ENCODE measurements at regions not wholly inside any gene's neighbourhood (a gene's known extent, or its start where the extent isn't known, plus 50 kb on each side); places are given as distances from the start of the nearest gene placed in this dataset.

DNA sequence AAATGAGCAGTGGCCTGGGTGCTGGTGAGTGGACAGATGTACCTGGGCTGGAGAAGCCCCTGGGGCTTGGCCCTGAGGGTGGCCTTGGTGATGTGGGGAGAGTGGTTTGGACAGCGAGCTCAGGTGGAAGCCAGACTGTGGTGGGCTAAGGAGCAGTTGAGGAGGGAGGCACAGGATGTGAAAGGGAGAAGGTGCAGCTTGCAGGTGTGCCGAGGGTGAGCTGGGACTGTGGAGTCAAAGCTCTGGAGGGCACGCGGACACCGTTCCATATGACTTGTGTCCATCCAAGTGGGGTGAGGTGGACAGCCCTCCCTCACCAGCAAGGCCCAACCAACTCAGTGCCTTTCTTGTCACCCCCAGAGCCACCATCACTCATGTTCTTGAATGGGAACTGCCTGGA is 170.8 kb upstream of the ZNF267 start:
- no peak for ATAC-seq (ENCODE audit: low read depth)

DNA sequence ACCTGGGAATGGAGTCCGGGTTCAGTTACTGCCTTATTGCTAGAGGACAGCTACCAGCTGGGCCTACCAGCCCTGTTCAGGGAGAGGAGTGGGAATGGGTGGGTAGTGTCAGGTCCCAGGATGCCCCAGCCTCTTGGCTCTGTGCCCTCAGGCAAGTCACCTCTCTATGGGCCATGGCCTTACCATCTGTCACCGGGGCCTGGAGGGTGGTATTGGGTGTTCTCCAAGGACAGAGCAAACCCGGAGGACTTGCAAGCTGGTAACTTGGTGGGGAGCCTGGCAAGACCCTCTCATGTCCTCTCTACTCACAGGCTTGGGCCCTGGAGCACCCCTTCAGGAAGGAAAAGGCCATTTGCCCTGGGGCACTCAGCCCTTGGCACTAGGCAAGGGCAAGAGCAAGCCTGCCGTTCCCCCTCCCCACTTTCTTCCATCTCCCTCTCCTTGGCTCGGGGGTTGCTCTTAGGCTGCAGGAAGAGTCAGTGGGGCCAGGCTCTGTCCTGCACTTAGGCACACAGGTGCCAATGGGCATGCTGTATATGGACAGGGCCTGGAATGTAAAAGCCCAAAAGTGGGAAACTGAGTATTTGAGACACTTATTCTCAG is 170.0 kb upstream of the ZNF267 start:
- DNase-seq (ENCODE audit: low spot score) (no peak), ATAC-seq (ENCODE audit: low read depth) (no peak)
- TF ChIP-seq, protein P1, sequence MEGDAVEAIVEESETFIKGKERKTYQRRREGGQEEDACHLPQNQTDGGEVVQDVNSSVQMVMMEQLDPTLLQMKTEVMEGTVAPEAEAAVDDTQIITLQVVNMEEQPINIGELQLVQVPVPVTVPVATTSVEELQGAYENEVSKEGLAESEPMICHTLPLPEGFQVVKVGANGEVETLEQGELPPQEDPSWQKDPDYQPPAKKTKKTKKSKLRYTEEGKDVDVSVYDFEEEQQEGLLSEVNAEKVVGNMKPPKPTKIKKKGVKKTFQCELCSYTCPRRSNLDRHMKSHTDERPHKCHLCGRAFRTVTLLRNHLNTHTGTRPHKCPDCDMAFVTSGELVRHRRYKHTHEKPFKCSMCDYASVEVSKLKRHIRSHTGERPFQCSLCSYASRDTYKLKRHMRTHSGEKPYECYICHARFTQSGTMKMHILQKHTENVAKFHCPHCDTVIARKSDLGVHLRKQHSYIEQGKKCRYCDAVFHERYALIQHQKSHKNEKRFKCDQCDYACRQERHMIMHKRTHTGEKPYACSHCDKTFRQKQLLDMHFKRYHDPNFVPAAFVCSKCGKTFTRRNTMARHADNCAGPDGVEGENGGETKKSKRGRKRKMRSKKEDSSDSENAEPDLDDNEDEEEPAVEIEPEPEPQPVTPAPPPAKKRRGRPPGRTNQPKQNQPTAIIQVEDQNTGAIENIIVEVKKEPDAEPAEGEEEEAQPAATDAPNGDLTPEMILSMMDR (IDR thresholded peaks at IDR 0.05; ENCODE audit: poor library complexity, severe bottlenecking): no peak
- peaks cover 6% of the 10 kb centered on the region for H3K4me1 ChIP-seq (ENCODE audit: insufficient read depth, poor library complexity, severe bottlenecking)
- H3K9me3 ChIP-seq (ENCODE audit: severe bottlenecking): no peaks in the 10 kb centered on the region
- peaks cover 57% of the 10 kb centered on the region for H3K36me3 ChIP-seq (ENCODE audit: low read depth)
- no peak overlapping the region for H3K27ac ChIP-seq (ENCODE audit: poor library complexity, severe bottlenecking)
- no peak overlapping the region for H3K4me3 ChIP-seq (ENCODE audit: severe bottlenecking)
- H3K27me3 ChIP-seq (ENCODE audit: insufficient read depth, poor library complexity, severe bottlenecking): no peaks in the 10 kb centered on the region

More for the DNA sequence above, 170.8 kb upstream of the ZNF267 start:
- no peak overlapping the region for H3K4me3 ChIP-seq (ENCODE audit: severe bottlenecking)
- TF ChIP-seq, protein P1 (IDR thresholded peaks at IDR 0.05; ENCODE audit: poor library complexity, severe bottlenecking): no peak
- H3K9me3 ChIP-seq (ENCODE audit: severe bottlenecking): no peaks in the 10 kb centered on the region
- peaks cover 6% of the 10 kb centered on the region for H3K4me1 ChIP-seq (ENCODE audit: insufficient read depth, poor library complexity, severe bottlenecking)
- H3K27me3 ChIP-seq (ENCODE audit: insufficient read depth, poor library complexity, severe bottlenecking): no peaks in the 10 kb centered on the region
- DNase-seq (ENCODE audit: low spot score): no peak
- no peak overlapping the region for H3K27ac ChIP-seq (ENCODE audit: poor library complexity, severe bottlenecking)
- peaks cover 55% of the 10 kb centered on the region for H3K36me3 ChIP-seq (ENCODE audit: low read depth)

DNA sequence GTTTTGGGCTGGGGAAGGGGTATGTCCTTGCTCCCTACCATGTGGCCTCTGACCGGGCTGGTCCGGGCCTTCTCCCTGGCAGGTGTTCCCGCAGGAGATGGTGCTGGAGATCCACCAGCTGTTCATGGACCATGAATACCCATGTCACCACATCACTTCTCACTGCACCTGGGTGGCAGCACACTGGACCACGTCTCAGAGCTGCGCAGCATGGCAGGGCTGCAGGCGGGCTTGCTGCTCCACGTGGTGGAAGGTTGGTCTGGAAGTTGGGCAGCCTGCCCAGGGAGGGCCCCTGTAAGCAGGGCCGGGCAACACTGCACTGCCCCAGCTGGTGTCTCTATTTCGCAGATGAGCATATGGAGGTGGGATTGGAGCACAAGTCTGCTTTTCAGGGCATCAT is 169.5 kb upstream of the ZNF267 start:
- no peak for ATAC-seq (ENCODE audit: low read depth)
- DNase-seq (ENCODE audit: low spot score): no peak
- no peaks in the 10 kb centered on the region for H3K9me3 ChIP-seq (ENCODE audit: severe bottlenecking)
- no peak overlapping the region for H3K27ac ChIP-seq (ENCODE audit: poor library complexity, severe bottlenecking)
- TF ChIP-seq, protein P1 (IDR thresholded peaks at IDR 0.05; ENCODE audit: poor library complexity, severe bottlenecking): no peak
- no peaks in the 10 kb centered on the region for H3K27me3 ChIP-seq (ENCODE audit: insufficient read depth, poor library complexity, severe bottlenecking)
- no peak overlapping the region for H3K4me3 ChIP-seq (ENCODE audit: severe bottlenecking)
- peaks cover 6% of the 10 kb centered on the region for H3K4me1 ChIP-seq (ENCODE audit: insufficient read depth, poor library complexity, severe bottlenecking)
- peaks cover 57% of the 10 kb centered on the region for H3K36me3 ChIP-seq (ENCODE audit: low read depth)

DNA sequence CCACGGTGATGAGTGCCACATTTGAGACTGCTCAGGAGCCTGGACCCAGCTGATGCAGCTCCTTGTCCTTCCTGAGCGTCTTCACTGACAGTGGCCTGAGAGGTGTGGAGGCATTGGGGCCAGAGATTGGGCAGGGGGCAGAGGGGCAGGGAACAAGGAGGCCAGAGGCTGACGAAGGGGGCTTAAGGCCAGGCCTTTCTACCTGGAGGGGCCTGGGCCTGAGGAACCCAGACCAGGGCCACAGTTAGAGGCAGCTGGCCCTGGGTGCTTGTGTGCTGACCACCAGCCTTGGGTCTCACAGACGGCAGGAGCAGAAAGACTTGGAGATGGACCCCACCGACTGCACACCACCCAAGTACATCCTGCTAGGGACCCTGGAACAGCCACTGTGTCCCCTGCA is 168.2 kb upstream of the ZNF267 start:
- H3K27me3 ChIP-seq (ENCODE audit: insufficient read depth, poor library complexity, severe bottlenecking): no peaks in the 10 kb centered on the region
- no peaks in the 10 kb centered on the region for H3K9me3 ChIP-seq (ENCODE audit: severe bottlenecking)
- peaks cover 57% of the 10 kb centered on the region for H3K36me3 ChIP-seq (ENCODE audit: low read depth)
- no peak overlapping the region for H3K27ac ChIP-seq (ENCODE audit: poor library complexity, severe bottlenecking)
- ATAC-seq (ENCODE audit: low read depth) (no peak), DNase-seq (ENCODE audit: low spot score) (no peak)
- H3K4me1 ChIP-seq (ENCODE audit: insufficient read depth, poor library complexity, severe bottlenecking): peaks cover 6% of the 10 kb centered on the region
- H3K4me3 ChIP-seq (ENCODE audit: severe bottlenecking): no peak overlapping the region
- TF ChIP-seq, protein P1 (IDR thresholded peaks at IDR 0.05; ENCODE audit: poor library complexity, severe bottlenecking): no peak

DNA sequence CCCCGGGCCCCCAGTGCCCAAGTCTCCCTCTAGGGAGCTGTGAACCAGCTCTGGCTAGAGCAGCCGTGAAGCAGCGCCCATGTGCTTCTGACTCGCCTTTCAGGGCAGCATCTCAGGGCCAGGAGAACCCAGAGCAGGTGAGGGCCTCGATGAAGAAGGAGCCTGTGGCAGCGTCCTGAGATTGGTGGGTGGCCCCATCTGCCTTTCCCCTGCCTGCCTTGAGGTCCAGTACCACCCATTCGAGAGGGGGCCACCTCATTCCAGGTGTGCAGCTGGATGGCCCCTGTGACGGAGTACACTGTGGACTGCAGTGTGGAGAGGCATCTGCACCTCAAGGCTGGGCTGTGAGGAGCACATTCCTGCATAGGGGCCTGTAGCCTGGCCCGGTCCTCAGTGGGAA is 167.3 kb upstream of the ZNF267 start:
- H3K27ac ChIP-seq (ENCODE audit: poor library complexity, severe bottlenecking): no peak overlapping the region
- peaks cover 57% of the 10 kb centered on the region for H3K36me3 ChIP-seq (ENCODE audit: low read depth)
- ATAC-seq (ENCODE audit: low read depth): no peak
- DNase-seq (ENCODE audit: low spot score): no peak
- peaks cover 3% of the 10 kb centered on the region for H3K4me1 ChIP-seq (ENCODE audit: insufficient read depth, poor library complexity, severe bottlenecking)
- H3K9me3 ChIP-seq (ENCODE audit: severe bottlenecking): no peaks in the 10 kb centered on the region
- no peaks in the 10 kb centered on the region for H3K27me3 ChIP-seq (ENCODE audit: insufficient read depth, poor library complexity, severe bottlenecking)
- no peak overlapping the region for H3K4me3 ChIP-seq (ENCODE audit: severe bottlenecking)
- TF ChIP-seq, protein P1 (IDR thresholded peaks at IDR 0.05; ENCODE audit: poor library complexity, severe bottlenecking): no peak

Data from RWPE2 (cell line).